ENCODE measurements at regions not wholly inside any gene's neighbourhood (a gene's known extent, or its start where the extent isn't known, plus 50 kb on each side); places are given as distances from the start of the nearest gene placed in this dataset.

GRCh38 chr16:19940195-19940594 lies 55.5 kb upstream of the GPRC5B start:
- BruUV-seq (replicated peaks), result no TSS peak
- Histone ChIP-seq H3K4me3 (replicated peaks in 1 of 3; ENCODE audit: insufficient read depth in 1 of 3, low read depth in 1 of 3, low read length in 3 of 3) (no peak overlapping the region), H3K9ac (replicated peaks; ENCODE audit: extremely low read depth, insufficient read depth, low read length) (no peak overlapping the region), H3K27me3 (ENCODE audit: control insufficient read depth in 2 of 2, insufficient read depth in 2 of 2, low read length in 2 of 2) (no peaks in the 10 kb centered on the region), H3K36me3 (ENCODE audit: control insufficient read depth in 2 of 2, extremely low read depth in 1 of 2, insufficient read depth in 2 of 2, low read length in 2 of 2) (no peaks in the 10 kb centered on the region), H3K4me1 (ENCODE audit: control insufficient read depth, extremely low read depth, insufficient read depth, low read length) (no peaks in the 10 kb centered on the region), H3K4me2 (ENCODE audit: insufficient read depth, low read length) (no peak overlapping the region), H2AFZ (ENCODE audit: low read depth, low read length) (no peak overlapping the region), H3K9me3 (replicated peaks; ENCODE audit: control insufficient read depth, insufficient read depth, low read length) (no peaks in the 10 kb centered on the region), H3K79me2 (ENCODE audit: control insufficient read depth, insufficient read depth, low read length) (no peaks in the 10 kb centered on the region), H4K20me1 (replicated peaks; ENCODE audit: control insufficient read depth, extremely low read depth, insufficient read depth, low read length) (no peaks in the 10 kb centered on the region), H3K27ac (ENCODE audit: insufficient read depth, low read depth, low read length) (no peak overlapping the region), H3K9me1 (replicated peaks; ENCODE audit: control insufficient read depth, extremely low read depth, insufficient read depth, low read length) (no peaks in the 10 kb centered on the region)
- dilution Hi-C loops (cut with MboI; ENCODE audit: extremely low pct_ligation_motif_present, low sequenced_read_pairs) (no loop called here), intact Hi-C loops (cut with micrococcal nuclease) (no loop called here)
- FAIRE-seq (no peak), DNase-seq (ENCODE audit: low read depth, low spot score) (no peak)
- ChIA-PET POLR2A (no interaction called here), CTCF (interaction anchor here (1.4 kb wide), 1 partner anchor 33 kb away, joined by 5 read pairs; no protein-coding TSS in a partner anchor)
- no peak for TF ChIP-seq JUN (IDR thresholded peaks at IDR 0.05; ENCODE audit: borderline replicate concordance, insufficient read depth, insufficient read length, low read depth)

GRCh38 chr16:19939553-19939952 lies 54.9 kb upstream of the GPRC5B start:
- no peak for TF ChIP-seq POLR2A (IDR thresholded peaks at IDR 0.05; ENCODE audit: low read depth, low read length)
- Histone ChIP-seq H4K20me1 (replicated peaks; ENCODE audit: control insufficient read depth, extremely low read depth, insufficient read depth, low read length) (no peaks in the 10 kb centered on the region), H3K79me2 (ENCODE audit: control insufficient read depth, insufficient read depth, low read length) (no peaks in the 10 kb centered on the region), H3K9ac (replicated peaks; ENCODE audit: extremely low read depth, insufficient read depth, low read length) (no peak overlapping the region), H2AFZ (ENCODE audit: low read depth, low read length) (no peak overlapping the region), H3K36me3 (ENCODE audit: control insufficient read depth in 2 of 2, extremely low read depth in 1 of 2, insufficient read depth in 2 of 2, low read length in 2 of 2) (no peaks in the 10 kb centered on the region), H3K9me3 (replicated peaks; ENCODE audit: control insufficient read depth, insufficient read depth, low read length) (no peaks in the 10 kb centered on the region), H3K4me3 (replicated peaks in 1 of 3; ENCODE audit: insufficient read depth in 1 of 3, low read depth in 1 of 3, low read length in 3 of 3) (no peak overlapping the region), H3K4me1 (ENCODE audit: control insufficient read depth, extremely low read depth, insufficient read depth, low read length) (no peaks in the 10 kb centered on the region), H3K27ac (ENCODE audit: insufficient read depth, low read depth, low read length) (no peak overlapping the region), H3K9me1 (replicated peaks; ENCODE audit: control insufficient read depth, extremely low read depth, insufficient read depth, low read length) (no peaks in the 10 kb centered on the region), H3K4me2 (ENCODE audit: insufficient read depth, low read length) (no peak overlapping the region), H3K27me3 (ENCODE audit: control insufficient read depth in 2 of 2, insufficient read depth in 2 of 2, low read length in 2 of 2) (no peaks in the 10 kb centered on the region)
- intact Hi-C loops (cut with micrococcal nuclease), result no loop called here
- no TSS peak for BruUV-seq (replicated peaks)
- dilution Hi-C loops (cut with MboI; ENCODE audit: extremely low pct_ligation_motif_present, low sequenced_read_pairs), result no loop called here
- POLR2A ChIA-PET, result no interaction called here
- FAIRE-seq (no peak), DNase-seq (ENCODE audit: low read depth, low spot score) (no peak)
- CTCF ChIA-PET, result no interaction called here

GRCh38 chr16:19938536-19938935 lies 53.9 kb upstream of the GPRC5B start:
- dilution Hi-C loops (cut with MboI; ENCODE audit: extremely low pct_ligation_motif_present, low sequenced_read_pairs) (no loop called here), intact Hi-C loops (cut with micrococcal nuclease) (no loop called here)
- H3K9me1 ChIP-seq (replicated peaks; ENCODE audit: control insufficient read depth, extremely low read depth, insufficient read depth, low read length), result no peaks in the 10 kb centered on the region
- H2AFZ ChIP-seq (ENCODE audit: low read depth, low read length), result no peak overlapping the region
- no peaks in the 10 kb centered on the region for H3K79me2 ChIP-seq (ENCODE audit: control insufficient read depth, insufficient read depth, low read length)
- no peaks in the 10 kb centered on the region for H3K36me3 ChIP-seq (ENCODE audit: control insufficient read depth in 2 of 2, extremely low read depth in 1 of 2, insufficient read depth in 2 of 2, low read length in 2 of 2)
- H3K9me3 ChIP-seq (replicated peaks; ENCODE audit: control insufficient read depth, insufficient read depth, low read length), result no peaks in the 10 kb centered on the region
- no peaks in the 10 kb centered on the region for H3K4me1 ChIP-seq (ENCODE audit: control insufficient read depth, extremely low read depth, insufficient read depth, low read length)
- H3K4me2 ChIP-seq (ENCODE audit: insufficient read depth, low read length), result no peak overlapping the region
- TF ChIP-seq POLR2AphosphoS5 (IDR thresholded peaks at IDR 0.05; ENCODE audit: insufficient read depth, low read depth, low read length), result no peak
- TF ChIP-seq MYC (IDR thresholded peaks at IDR 0.05; ENCODE audit: low read depth, low read length), result no peak
- TF ChIP-seq GATA2 (IDR thresholded peaks at IDR 0.05; ENCODE audit: insufficient read depth, insufficient read length, low read depth, low read length), result no peak
- TF ChIP-seq EZH2 (IDR thresholded peaks at IDR 0.05; ENCODE audit: borderline replicate concordance, low read depth, low read length, severe bottlenecking), result no peak
- TF ChIP-seq CTCF (IDR thresholded peaks at IDR 0.05; ENCODE audit: extremely low read depth in 1 of 2, insufficient read depth in 1 of 2, low read depth in 1 of 2, low read length in 2 of 2), result no peak
- no peak overlapping the region for H3K27ac ChIP-seq (ENCODE audit: insufficient read depth, low read depth, low read length)
- H3K27me3 ChIP-seq (ENCODE audit: control insufficient read depth in 2 of 2, insufficient read depth in 2 of 2, low read length in 2 of 2), result no peaks in the 10 kb centered on the region
- H3K9ac ChIP-seq (replicated peaks; ENCODE audit: extremely low read depth, insufficient read depth, low read length), result no peak overlapping the region
- no TSS peak for BruUV-seq (replicated peaks)
- FAIRE-seq (no peak), DNase-seq (ENCODE audit: low read depth, low spot score) (no peak)
- ChIA-PET POLR2A (no interaction called here), CTCF (interaction anchor here (1.9 kb wide), 1 partner anchor 31 kb away, joined by 5 read pairs; no protein-coding TSS in a partner anchor)
- no peak overlapping the region for H3K4me3 ChIP-seq (replicated peaks in 1 of 3; ENCODE audit: insufficient read depth in 1 of 3, low read depth in 1 of 3, low read length in 3 of 3)
- H4K20me1 ChIP-seq (replicated peaks; ENCODE audit: control insufficient read depth, extremely low read depth, insufficient read depth, low read length), result no peaks in the 10 kb centered on the region

All from endothelial cell of umbilical vein (primary cell).